OCI-M2 (cell line): ENCODE measurements at regions not wholly inside any gene's neighbourhood (a gene's known extent, or its start where the extent isn't known, plus 50 kb on each side); places are given as distances from the start of the nearest gene placed in this dataset.
"Not testable (repeated sequence)": the region's sequence is repeated elsewhere in the genome, so short reads cannot be mapped to it uniquely, and the experiment has no call there.

ENCODE experiments used
- DNase-seq: peaks from one replicate; lab custom pipeline; 2025; ENCODE audit not compliant: unreplicated experiment; lab: John Stamatoyannopoulos, UW

- no peak for DNase-seq
Measured at GRCh38 chr7:94303695-94304094, 91.0 kb upstream of the COL1A2 start.

GRCh38 chr7:94304878-94305277 lies 89.8 kb upstream of the COL1A2 start:
- DNase-seq, result no peak

- DNase-seq, result no peak
Measured at GRCh38 chr7:94305836-94306235, 88.9 kb upstream of the COL1A2 start.

- DNase-seq, result no peak
Measured at GRCh38 chr7:94307399-94308048, 87.2 kb upstream of the COL1A2 start.

- DNase-seq, result no peak
Measured at GRCh38 chr7:94311515-94311914, 83.2 kb upstream of the COL1A2 start.

- no peak for DNase-seq
Measured at GRCh38 chr7:94313926-94314325, 80.8 kb upstream of the COL1A2 start.

- DNase-seq, result no peak
Measured at GRCh38 chr7:94314413-94315410, 80.0 kb upstream of the COL1A2 start.

GRCh38 chr7:94321138-94321537 lies 73.6 kb upstream of the COL1A2 start:
- DNase-seq, result not testable (repeated sequence)

GRCh38 chr7:94323844-94324243 lies 70.9 kb upstream of the COL1A2 start:
- DNase-seq, result no peak

- no peak for DNase-seq
Measured at GRCh38 chr7:94324380-94325121, 70.1 kb upstream of the COL1A2 start.

- no peak for DNase-seq
Measured at GRCh38 chr7:94325122-94325475, 69.6 kb upstream of the COL1A2 start.

- no peak for DNase-seq
Measured at GRCh38 chr7:94330269-94331020, 64.2 kb upstream of the COL1A2 start.

GRCh38 chr7:94332571-94332970 lies 62.1 kb upstream of the COL1A2 start:
- no peak for DNase-seq

- DNase-seq, result no peak
Measured at GRCh38 chr7:94333810-94334209, 60.9 kb upstream of the COL1A2 start.

- no peak for DNase-seq
Measured at GRCh38 chr7:94335586-94335985, 59.1 kb upstream of the COL1A2 start.

GRCh38 chr7:94336009-94336408 lies 58.7 kb upstream of the COL1A2 start:
- DNase-seq, result no peak

GRCh38 chr7:94338921-94339371 lies 55.7 kb upstream of the COL1A2 start:
- no peak for DNase-seq

GRCh38 chr7:94344826-94345225 lies 49.9 kb upstream of the COL1A2 start:
- DNase-seq, result no peak
